SU-DHL-6 (cell line): ENCODE measurements at regions not wholly inside any gene's neighbourhood (a gene's known extent, or its start where the extent isn't known, plus 50 kb on each side); places are given as distances from the start of the nearest gene placed in this dataset.

Experiments
- CTCF ChIP-seq: fragments of 200-600 bp; sonication (generic); IDR thresholded peaks from one replicate; pipeline ENCODE4 v1.5.1; 2017; ENCODE audit warnings: antibody characterized with exemption, mild to moderate bottlenecking, low read length, moderate library complexity; ENCODE audit not compliant: insufficient read depth, poor library complexity, severe bottlenecking
- EZH2phosphoT487 ChIP-seq: fragments of 200-600 bp; sonication (generic), shearing (Covaris generic); conservative IDR thresholded peaks from 2 replicates; pipeline ENCODE4 v1.6.1; 2018; ENCODE audit warnings: mild to moderate bottlenecking, antibody characterized with exemption, low read length, moderate library complexity, mixed read lengths

- no peak for TF ChIP-seq CTCF
- TF ChIP-seq EZH2phosphoT487 = no peak
These were observed 486.5 kb downstream of the ARAP2 start for GRCh38 chr4:35757836-35758235.
